Pancreas (tissue), 10 donors: ENCODE measurements at regions not wholly inside any gene's neighbourhood (a gene's known extent, or its start where the extent isn't known, plus 50 kb on each side); places are given as distances from the start of the nearest gene placed in this dataset.
"Not testable (repeated sequence)": the region's sequence is repeated elsewhere in the genome, so short reads cannot be mapped to it uniquely, and the experiment has no call there.

ENCODE experiments used
- ATAC-seq, 4 donors: fragments of 200-7000 bp; cut with Tn5 transposase; one replicate each; pipeline versions ENCODE4 v1.8.0 to v1.9.1; 2020; ENCODE audit warnings: mild to moderate bottlenecking in 4 of 4, moderate library complexity in 4 of 4
- DNase-seq, 6 donors: peaks; one replicate each; pipeline ENCODE4 v3.0.0-alpha.2; 2020
- FAIRE-seq: peaks from 2 replicates; lab custom pipeline; 2012; peaks lifted over from hg19 to GRCh38; lab: Jason Lieb, UNC
- H3K27ac ChIP-seq, 4 donors: fragments of 200-600 bp; sonication (generic); 1 replicate in 3 of 4; 2 replicates in 1 of 4; pipeline versions ENCODE4 v1.5.0 to v1.8.0; 2020
- H3K27me3 ChIP-seq, 4 donors: fragments of 200-600 bp; one replicate each; pipeline ENCODE4 v1.8.0; 2021
- H3K36me3 ChIP-seq, 3 donors: fragments of 200-600 bp; sonication (generic) in 1 of 3; one replicate each; pipeline versions ENCODE4 v1.5.0 to v1.8.0; 2020 to 2021
- H3K4me1 ChIP-seq, 3 donors: fragments of 200-600 bp; one replicate each; pipeline ENCODE4 v1.8.0; 2021
- H3K4me3 ChIP-seq, 4 donors: fragments of 200-600 bp; sonication (generic) in 2 of 4; one replicate each; pipeline versions ENCODE4 v1.5.0 to v1.8.0; 2020 to 2021
- H3K9me3 ChIP-seq, 4 donors: fragments of 200-600 bp; one replicate each; pipeline ENCODE4 v1.8.0; 2021
- CTCF ChIP-seq, 4 donors: fragments of 200-600 bp; sonication (generic) in 3 of 4; IDR thresholded peaks; one replicate each; pipeline versions ENCODE4 v1.5.0 to v1.8.0; 2021; ENCODE audit warnings: antibody characterized with exemption in 4 of 4
- WGBS, 2 donors: extraction: QIAGEN DNeasy Blood & Tissue Kit; methylation state at CpG; one replicate each; pipeline ENCODE4 v1.1.7; 2013; 5-methylcytosine and 5-hydroxymethylcytosine counted together
- intact Hi-C, 3 donors: fragments of 100-400 bp; cut with DNase I; formaldehyde crosslinking; loops; one replicate each; pipeline versions ENCODE4 v1.11.1 to v1.14.2; 2022
- donor health status: healthy with polysubstance abuse.
- donor health status: DM: no; HTN: no; CAD: no; lungs with moderate emphysema.
- donor health status: DM: no; HTN: no; CAD: no.
- donor health status: control.
- donor health status: control.
- donor health status: Bipolar disorder and iron deficiency.
- donor health status: DM: yes; HTN: yes; CAD: no.
- donor health status: DM: no; HTN: no; CAD: no.
- donor health status: DM: no; HTN: no; CAD: no.
- donor health status: DM: yes; HTN: yes; CAD: no.

GRCh38 chr16:48956620-48957019 lies 325.0 kb downstream of the CBLN1 start:
- FAIRE-seq (no peak), DNase-seq (no peak), ATAC-seq (no peak)
- intact Hi-C loops = no loop called here
- Histone ChIP-seq H3K4me3 (no peak overlapping the region), H3K36me3 (no peaks in the 10 kb centered on the region), H3K27ac (no peak overlapping the region), H3K9me3 (no peaks in the 10 kb centered on the region), H3K27me3 (no peaks in the 10 kb centered on the region), H3K4me1 (no peaks in the 10 kb centered on the region)
- TF ChIP-seq CTCF (IDR thresholded peaks at IDR 0.05) = no peak
- 44 to 55% methylated on average over 4 of the region's 4 CpGs for WGBS, 2 donors

DNA sequence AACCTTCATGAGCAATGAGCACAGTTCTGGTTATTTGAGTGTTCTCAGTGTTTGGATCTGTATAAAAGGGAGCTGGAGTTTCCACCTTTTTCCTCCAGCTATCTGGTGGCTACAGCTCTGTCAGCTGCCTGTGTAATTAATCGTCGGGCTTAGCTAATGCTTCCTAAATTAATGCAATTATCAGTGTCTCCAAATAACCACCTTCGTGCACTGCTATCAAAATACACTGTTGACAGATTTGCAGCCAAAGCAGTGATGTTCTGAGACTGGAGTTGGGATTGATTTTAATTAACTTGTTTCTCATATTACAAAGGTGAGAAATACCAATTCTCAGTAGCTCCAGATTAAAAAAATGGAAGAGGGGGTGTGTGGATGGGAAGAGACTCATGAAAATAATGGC lies 325.8 kb downstream of the CBLN1 start:
- Histone ChIP-seq H3K27ac (no peak overlapping the region), H3K9me3 (no peaks in the 10 kb centered on the region), H3K4me3 (no peak overlapping the region), H3K4me1 (no peaks in the 10 kb centered on the region), H3K36me3 (no peaks in the 10 kb centered on the region), H3K27me3 (no peaks in the 10 kb centered on the region)
- ATAC-seq = no peak
- WGBS, 2 donors = 17 to 22% methylated on average over 3 of the region's 3 CpGs
- no peak for DNase-seq
- intact Hi-C loops = no loop called here
- no peak for FAIRE-seq
- no peak for TF ChIP-seq CTCF (IDR thresholded peaks at IDR 0.05)

- H3K27ac ChIP-seq, FAIRE-seq, H3K27me3 ChIP-seq, H3K9me3 ChIP-seq, DNase-seq, H3K4me3 ChIP-seq, ATAC-seq, H3K36me3 ChIP-seq, H3K4me1 ChIP-seq, intact Hi-C loops: not testable (repeated sequence)
- 87 to 93% methylated on average over 18 to 35 of the region's 41 CpGs for WGBS, 2 donors
Measured at GRCh38 chr16:48951621-48952125, 330.0 kb downstream of the CBLN1 start.

DNA sequence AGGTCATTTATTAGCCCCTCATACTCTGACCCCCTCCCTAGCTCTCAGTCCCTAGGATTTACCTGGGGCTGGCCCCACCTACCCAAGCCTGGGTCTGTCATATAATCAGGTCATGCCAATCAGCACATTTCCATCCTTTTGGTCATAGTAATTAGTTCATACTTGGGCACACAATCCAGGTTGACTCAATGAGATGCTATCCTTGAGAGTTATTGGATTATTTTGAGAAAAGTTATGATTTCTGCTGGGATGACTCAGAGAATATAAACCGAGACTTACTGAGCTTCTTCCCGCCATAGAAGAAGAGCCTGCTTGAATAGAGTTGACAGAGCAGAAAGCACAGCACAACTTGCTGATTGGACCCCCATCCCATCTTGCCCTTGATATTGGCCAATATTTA lies 331.5 kb downstream of the CBLN1 start:
- Histone ChIP-seq H3K4me3 (no peak overlapping the region), H3K27me3 (no peaks in the 10 kb centered on the region), H3K27ac (no peak overlapping the region), H3K36me3 (no peaks in the 10 kb centered on the region), H3K9me3 (no peaks in the 10 kb centered on the region), H3K4me1 (no peaks in the 10 kb centered on the region)
- ATAC-seq (no peak), FAIRE-seq (no peak), DNase-seq (no peak)
- intact Hi-C loops = no loop called here
- no peak for TF ChIP-seq CTCF (IDR thresholded peaks at IDR 0.05)
- WGBS, 2 donors = 79 to 96% methylated on average over 2 of the region's 2 CpGs

GRCh38 chr16:48949636-48950035 lies 332.0 kb downstream of the CBLN1 start:
- Histone ChIP-seq H3K9me3 (no peaks in the 10 kb centered on the region), H3K4me1 (no peaks in the 10 kb centered on the region), H3K27me3 (no peaks in the 10 kb centered on the region), H3K36me3 (no peaks in the 10 kb centered on the region), H3K4me3 (no peak overlapping the region), H3K27ac (no peak overlapping the region)
- TF ChIP-seq CTCF (IDR thresholded peaks at IDR 0.05) = no peak
- intact Hi-C loops = no loop called here
- FAIRE-seq (no peak), DNase-seq (no peak), ATAC-seq (no peak)
- WGBS, 2 donors = 67 to 78% methylated on average over 2 of the region's 2 CpGs
